ENCODE measurements at regions not wholly inside any gene's neighbourhood (a gene's known extent, or its start where the extent isn't known, plus 50 kb on each side); places are given as distances from the start of the nearest gene placed in this dataset.
A peak's percentile ranks its signal among the peaks of the same experiment; 100 is the strongest.

GRCh38 chr7:106177300-106177690, 65.2 kb upstream of the SYPL1 start:
- TF ChIP-seq, protein P1, sequence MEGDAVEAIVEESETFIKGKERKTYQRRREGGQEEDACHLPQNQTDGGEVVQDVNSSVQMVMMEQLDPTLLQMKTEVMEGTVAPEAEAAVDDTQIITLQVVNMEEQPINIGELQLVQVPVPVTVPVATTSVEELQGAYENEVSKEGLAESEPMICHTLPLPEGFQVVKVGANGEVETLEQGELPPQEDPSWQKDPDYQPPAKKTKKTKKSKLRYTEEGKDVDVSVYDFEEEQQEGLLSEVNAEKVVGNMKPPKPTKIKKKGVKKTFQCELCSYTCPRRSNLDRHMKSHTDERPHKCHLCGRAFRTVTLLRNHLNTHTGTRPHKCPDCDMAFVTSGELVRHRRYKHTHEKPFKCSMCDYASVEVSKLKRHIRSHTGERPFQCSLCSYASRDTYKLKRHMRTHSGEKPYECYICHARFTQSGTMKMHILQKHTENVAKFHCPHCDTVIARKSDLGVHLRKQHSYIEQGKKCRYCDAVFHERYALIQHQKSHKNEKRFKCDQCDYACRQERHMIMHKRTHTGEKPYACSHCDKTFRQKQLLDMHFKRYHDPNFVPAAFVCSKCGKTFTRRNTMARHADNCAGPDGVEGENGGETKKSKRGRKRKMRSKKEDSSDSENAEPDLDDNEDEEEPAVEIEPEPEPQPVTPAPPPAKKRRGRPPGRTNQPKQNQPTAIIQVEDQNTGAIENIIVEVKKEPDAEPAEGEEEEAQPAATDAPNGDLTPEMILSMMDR (IDR thresholded peaks at IDR 0.05; ENCODE audit: low read depth, low read length, missing control alignments), result no peak
- no peak for DNase-seq (ENCODE audit: low read depth)
- in situ Hi-C loops (cut with HindIII; ENCODE audit: low sequenced_read_pairs), result no loop called here
- no peak overlapping the region for H3K4me3 ChIP-seq (ENCODE audit: low read depth, low read length)

- DNase-seq (ENCODE audit: low read depth), result peak; percentile 55
- no peak overlapping the region for H3K4me3 ChIP-seq (ENCODE audit: low read depth, low read length)
- in situ Hi-C loops (cut with HindIII; ENCODE audit: low sequenced_read_pairs), result no loop called here
- TF ChIP-seq, protein P1 (IDR thresholded peaks at IDR 0.05; ENCODE audit: low read depth, low read length, missing control alignments), result peak; percentile 93
These were observed 64.5 kb upstream of the SYPL1 start for GRCh38 chr7:106176414-106177299.

GRCh38 chr7:106175507-106175906, 63.4 kb upstream of the SYPL1 start:
- no peak for DNase-seq (ENCODE audit: low read depth)
- in situ Hi-C loops (cut with HindIII; ENCODE audit: low sequenced_read_pairs), result no loop called here
- H3K4me3 ChIP-seq (ENCODE audit: low read depth, low read length), result no peak overlapping the region
- TF ChIP-seq, protein P1 (IDR thresholded peaks at IDR 0.05; ENCODE audit: low read depth, low read length, missing control alignments), result no peak

DNA sequence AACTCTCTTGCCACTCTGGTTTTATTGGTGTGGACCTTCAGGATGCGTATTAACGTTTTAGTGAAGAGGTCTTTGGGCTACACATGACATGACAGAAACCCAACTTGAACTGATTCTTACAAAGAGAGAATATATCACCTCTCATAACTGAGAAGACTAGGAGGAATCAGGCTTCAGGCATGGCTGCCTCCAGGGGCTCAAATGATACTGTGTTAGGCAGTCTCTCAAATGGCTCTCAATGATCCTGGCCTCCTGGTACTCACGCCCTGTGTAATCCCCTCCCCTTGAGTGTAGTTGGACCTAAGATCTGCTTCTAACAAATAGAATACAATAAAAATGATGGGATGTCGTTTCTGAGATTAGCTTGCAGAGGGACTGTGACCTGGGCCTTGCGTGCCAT, 58.5 kb upstream of the SYPL1 start:
- H3K4me3 ChIP-seq (ENCODE audit: low read depth, low read length), result no peak overlapping the region
- in situ Hi-C loops (cut with HindIII; ENCODE audit: low sequenced_read_pairs), result loop anchor here (5.0 kb wide), 1 partner anchor 292 kb away; no protein-coding TSS in a partner anchor
- DNase-seq (ENCODE audit: low read depth), result no peak
- TF ChIP-seq, protein P1 (IDR thresholded peaks at IDR 0.05; ENCODE audit: low read depth, low read length, missing control alignments), result no peak

DNA sequence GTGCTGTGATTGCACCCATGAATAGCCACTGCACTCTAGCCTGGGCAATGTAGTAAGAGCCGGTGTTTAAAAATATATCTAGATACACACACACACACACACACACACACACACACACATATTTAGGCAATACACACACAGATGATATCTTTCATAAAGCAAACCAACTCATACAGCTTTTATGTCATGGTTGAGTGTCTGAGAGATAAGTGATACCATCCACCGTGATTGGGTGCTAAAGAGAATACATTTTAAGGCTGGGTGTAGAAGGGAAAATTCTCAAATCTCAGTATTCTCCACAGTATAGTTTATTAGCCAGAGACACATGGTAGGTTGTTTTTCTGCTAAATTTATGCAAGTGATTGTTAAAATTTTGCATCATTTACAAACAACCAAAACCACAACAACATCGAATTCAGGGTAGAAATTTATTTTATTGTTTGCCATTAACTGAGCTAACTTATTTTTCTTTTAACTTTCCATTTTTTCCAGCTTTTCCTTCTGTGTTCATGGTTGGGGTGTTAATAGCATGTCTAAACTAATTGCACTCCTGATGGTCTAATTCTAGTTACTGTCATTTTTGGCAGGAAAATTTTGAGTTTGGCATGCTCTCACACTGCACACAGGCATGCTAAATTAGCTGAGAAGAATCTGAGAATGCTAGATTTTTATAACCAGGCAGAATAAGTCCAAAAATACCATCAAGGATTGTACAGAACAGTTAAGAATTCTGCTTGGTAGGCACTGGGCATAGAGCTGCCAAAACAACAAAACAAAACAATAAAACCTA, 57.9 kb upstream of the SYPL1 start:
- in situ Hi-C loops (cut with HindIII; ENCODE audit: low sequenced_read_pairs), result loop anchor here (5.0 kb wide), 1 partner anchor 292 kb away; no protein-coding TSS in a partner anchor
- H3K4me3 ChIP-seq (ENCODE audit: low read depth, low read length), result no peak overlapping the region
- TF ChIP-seq, protein P1 (IDR thresholded peaks at IDR 0.05; ENCODE audit: low read depth, low read length, missing control alignments), result no peak
- DNase-seq (ENCODE audit: low read depth), result no peak

DNA sequence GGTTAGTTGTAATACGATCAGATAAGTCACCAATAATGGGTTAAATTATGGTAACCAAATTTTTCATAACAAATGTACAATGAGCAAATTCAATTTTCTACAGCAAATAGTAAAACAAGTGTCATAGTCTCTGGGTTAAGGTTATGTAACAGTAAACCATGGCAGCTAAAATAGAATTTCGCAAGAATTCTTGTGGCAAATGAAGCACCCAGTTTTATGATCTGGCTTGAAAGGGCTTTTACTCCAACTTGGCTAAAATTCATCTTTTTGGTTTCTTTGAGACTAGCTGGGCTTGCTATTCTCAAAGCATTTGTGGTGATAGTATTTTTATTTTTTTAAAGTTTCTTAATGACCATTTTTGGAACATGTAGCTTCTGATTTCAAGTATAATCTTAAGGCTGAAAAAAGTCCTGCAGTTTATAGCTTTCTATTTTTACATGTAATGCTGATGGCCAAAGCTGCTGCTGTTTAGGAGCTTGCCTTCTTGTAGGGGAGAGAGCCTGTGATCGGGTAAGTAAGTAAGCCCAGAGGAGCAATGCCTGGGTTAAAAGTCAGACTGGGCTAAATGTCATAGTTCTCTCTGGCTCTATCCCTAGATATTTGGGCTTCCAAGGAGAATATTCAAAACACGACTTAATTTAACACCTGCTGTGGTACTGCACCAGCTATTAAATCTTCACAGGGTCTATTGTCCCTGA, 55.5 kb upstream of the SYPL1 start:
- in situ Hi-C loops (cut with HindIII; ENCODE audit: low sequenced_read_pairs), result no loop called here
- H3K4me3 ChIP-seq (ENCODE audit: low read depth, low read length), result no peak overlapping the region
- TF ChIP-seq, protein P1 (IDR thresholded peaks at IDR 0.05; ENCODE audit: low read depth, low read length, missing control alignments), result no peak
- DNase-seq (ENCODE audit: low read depth), result no peak

All from astrocyte of the cerebellum (primary cell).